Left cardiac atrium (tissue), 4 donors: ENCODE measurements at regions not wholly inside any gene's neighbourhood (a gene's known extent, or its start where the extent isn't known, plus 50 kb on each side); places are given as distances from the start of the nearest gene placed in this dataset.

Source experiments
- ATAC-seq, 2 donors: fragments of 200-7000 bp; cut with Tn5 transposase; one replicate each; pipeline ENCODE4 v1.9.1; 2020; ENCODE audit warnings: mild to moderate bottlenecking in 2 of 2, moderate library complexity in 2 of 2
- DNase-seq: peaks from one replicate; pipeline ENCODE4 v3.0.0-alpha.2; 2020
- intact Hi-C, 2 donors: fragments of 100-400 bp; cut with DNase I; formaldehyde crosslinking; loops; one replicate each; pipeline versions ENCODE4 v1.14.1 to v1.15.1; 2022 to 2023
- donor health status: DM: no; HTN: yes; CAD: no.
- donor health status: DM: no; HTN: yes; CAD: no; lungs with severe emphysema.
- donor health status: DM: yes; HTN: yes; CAD: no.
- donor health status: Dilated cardiomyopathy.

DNA sequence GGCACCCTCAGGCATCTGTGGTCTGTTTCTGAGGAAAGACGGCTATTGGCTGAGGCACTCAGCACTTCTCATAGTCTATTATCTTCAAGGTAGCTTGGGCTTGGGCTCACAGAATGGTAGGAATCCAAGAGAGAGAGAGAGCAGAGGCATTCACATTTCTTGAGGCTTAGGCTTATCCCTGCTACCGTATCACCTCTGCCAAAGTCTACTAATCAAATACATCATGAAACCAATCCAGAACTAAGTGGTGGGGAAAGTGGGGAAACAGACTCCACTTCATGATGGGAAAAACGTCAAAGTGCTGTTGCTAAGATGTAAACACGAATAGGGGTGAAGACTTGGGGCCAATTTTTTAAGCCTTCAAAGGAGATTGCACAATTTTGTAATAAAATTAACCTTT lies 271.1 kb upstream of the SEMA3D start:
- no peak for DNase-seq

DNA sequence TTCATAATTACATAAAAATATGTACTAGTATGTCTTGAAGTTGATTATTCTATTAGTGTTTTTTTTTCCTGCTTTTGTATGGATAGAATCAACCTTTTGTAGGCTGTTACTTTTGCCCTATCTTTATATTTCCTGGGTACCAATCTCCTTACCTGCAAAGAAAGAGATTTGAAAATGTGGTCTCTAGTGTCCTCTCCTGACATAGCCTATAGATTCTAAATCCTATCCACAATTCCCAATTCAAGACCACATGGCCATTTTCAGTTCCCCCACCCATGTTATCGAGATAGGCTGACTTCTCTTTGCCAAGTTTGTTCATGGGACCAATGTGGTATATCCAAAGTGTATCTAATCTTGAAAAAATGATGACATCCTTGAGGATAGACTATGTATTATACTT lies 269.4 kb upstream of the SEMA3D start:
- intact Hi-C loops = no loop called here
- DNase-seq (no peak), ATAC-seq (no peak)

More for the DNA sequence above, 271.1 kb upstream of the SEMA3D start:
- no peak for ATAC-seq
- intact Hi-C loops = no loop called here

DNA sequence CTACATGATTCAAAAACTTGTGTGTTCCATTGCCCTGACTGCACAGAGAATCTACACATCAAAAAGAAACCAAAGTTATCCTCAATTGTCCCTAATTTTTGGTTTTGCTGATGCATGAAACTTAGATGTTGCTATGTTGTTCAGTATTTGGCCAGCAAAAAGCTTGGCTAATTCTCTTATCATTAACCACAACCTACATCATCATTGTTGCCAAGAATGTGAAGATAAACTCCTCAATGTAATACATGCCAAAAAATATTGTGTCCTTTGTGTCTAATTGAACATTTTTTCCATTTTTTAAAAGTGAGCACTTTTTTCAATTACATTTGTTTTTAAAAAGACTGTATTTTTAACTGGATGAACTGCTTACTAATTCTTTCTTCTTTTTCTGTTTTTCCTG lies 268.0 kb upstream of the SEMA3D start:
- intact Hi-C loops = no loop called here
- ATAC-seq = peak in 1 of 2 donors; percentile 44
- DNase-seq = no peak

DNA sequence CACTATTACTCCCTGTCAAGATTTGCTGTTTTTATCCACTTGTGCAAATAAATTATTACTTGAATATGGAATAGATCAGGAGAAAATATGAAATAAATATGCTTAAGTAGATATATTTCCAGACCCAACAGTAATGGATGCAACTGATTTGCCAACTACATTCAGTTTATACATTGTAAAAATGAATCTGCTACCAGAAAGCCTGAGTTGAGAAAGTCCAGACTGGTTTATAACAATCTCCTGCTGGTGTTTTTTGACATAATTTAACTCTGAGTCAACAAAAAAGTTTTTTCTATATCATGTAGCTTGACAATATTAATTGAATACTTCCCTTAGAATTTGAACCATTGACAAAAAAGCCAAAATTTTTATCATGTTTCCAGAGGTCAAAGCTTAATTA lies 265.8 kb upstream of the SEMA3D start:
- intact Hi-C loops = no loop called here
- ATAC-seq (no peak), DNase-seq (no peak)

DNA sequence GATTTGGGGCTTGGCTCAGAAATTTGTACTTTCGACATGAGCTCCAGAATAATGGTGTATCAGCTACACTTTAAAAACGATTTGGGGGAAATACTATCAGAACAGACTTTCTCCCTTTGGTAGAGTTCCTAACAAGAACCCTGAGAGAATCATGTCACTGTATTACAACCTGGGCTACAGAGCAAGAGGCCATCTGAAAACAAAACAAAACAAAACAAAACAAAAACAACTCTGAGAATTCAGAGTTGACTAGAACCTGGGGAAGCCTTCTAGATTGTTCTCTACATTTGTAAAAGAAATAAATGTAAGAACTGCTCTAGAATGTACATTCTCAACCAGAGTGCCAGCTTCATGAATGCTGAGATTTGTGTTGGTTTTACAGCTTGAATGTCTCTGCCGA lies 262.6 kb upstream of the SEMA3D start:
- no peak for DNase-seq
- no peak for ATAC-seq
- intact Hi-C loops = no loop called here

DNA sequence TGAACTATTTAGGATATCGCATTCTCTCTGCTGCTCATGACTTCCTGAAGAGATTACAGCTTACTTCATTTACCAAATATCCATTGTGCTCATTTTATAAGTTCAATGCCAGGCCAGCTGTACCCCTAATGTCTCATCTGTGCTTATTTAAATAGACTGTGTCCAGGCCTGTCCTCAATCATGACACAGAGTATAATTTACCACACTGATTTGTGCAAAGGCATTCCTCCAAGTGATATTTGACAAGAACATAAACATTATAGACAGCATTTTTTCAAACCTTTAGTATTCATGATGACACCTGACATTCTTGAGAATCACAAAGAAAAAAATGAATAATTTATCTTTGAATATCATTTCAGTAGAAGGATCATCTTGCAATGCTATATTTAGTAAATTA lies 260.1 kb upstream of the SEMA3D start:
- ATAC-seq = no peak
- intact Hi-C loops = no loop called here

DNA sequence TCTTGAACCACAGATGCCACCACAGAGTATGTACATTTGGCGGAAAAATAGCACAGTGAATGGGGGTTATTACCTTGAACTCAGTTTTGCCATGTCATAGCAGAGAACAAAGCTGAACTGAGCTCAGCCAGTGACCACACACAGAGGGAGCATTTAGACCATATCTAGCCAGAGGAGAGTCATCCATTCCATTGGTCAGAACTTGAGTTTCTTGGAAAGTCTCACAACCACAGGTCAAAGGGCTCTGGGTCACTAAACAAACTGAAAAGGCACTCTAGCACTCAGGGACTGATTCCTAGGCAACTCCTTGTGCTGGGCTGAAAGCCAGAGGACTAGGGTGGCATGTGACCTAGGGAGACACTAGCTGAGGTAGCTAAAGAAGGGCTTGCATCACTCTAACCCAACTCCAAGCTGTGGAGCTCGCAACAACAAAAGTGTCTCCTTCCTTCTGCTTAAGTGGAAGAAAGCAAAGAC lies 239.7 kb upstream of the SEMA3D start:
- intact Hi-C loops = no loop called here

More for the DNA sequence above, 260.1 kb upstream of the SEMA3D start:
- no peak for DNase-seq

DNA sequence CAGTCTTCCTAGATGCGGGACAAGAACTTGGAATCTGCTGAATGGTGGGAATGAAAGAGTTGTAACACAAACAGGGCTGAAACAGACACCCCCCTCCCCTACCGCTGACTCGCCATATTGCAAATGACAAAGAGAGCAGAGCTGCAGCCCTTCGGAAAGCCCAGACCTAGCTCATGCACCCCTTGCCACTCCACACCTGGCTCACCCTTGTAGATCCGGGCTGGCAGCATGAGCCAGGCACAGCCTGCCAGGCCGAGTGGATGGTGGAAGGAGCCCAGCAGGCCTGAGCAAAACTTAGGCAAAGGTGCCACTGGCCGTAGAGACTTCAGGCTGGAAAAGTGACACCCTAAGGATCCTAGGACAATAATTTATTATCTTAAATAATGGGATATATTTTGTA lies 237.4 kb upstream of the SEMA3D start:
- DNase-seq = no peak

More for the DNA sequence above, 239.7 kb upstream of the SEMA3D start:
- no peak for DNase-seq
- no peak for ATAC-seq

DNA sequence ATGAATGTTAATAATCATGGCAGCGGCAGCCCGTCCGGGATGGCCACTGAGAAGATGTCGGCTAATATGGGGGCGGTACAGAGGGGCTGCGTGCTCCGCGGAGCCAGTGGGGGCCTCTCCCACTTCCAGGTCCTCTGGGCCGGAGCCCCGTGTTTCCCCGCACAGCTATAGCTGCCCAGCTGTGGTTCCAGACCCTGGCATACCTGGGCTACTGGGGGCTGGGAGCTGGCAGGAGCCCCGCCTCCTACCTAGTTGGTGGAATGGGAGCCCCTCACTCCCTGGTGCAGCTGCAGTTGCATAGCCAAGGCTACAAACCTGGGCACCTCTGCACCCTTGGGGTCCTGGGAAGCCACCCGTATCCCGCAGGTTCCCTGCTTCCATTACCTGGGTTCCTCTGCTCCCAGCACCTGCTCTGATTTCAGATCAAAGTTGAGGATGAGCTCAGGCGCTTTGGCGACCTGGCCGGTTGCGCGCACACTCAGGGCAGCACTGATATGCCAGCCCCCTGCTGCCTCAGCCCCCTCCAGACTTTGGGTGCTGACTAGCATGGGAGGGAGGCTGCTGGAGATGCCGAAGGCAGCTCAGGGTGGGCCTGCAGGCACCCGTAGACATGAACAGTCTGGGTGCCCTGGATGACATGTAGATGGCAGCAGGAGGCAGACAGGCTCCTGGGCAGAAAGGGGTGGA lies 236.5 kb upstream of the SEMA3D start:
- intact Hi-C loops = no loop called here
- DNase-seq (no peak), ATAC-seq (no peak)

More for the DNA sequence above, 237.4 kb upstream of the SEMA3D start:
- intact Hi-C loops = no loop called here
- no peak for ATAC-seq

DNA sequence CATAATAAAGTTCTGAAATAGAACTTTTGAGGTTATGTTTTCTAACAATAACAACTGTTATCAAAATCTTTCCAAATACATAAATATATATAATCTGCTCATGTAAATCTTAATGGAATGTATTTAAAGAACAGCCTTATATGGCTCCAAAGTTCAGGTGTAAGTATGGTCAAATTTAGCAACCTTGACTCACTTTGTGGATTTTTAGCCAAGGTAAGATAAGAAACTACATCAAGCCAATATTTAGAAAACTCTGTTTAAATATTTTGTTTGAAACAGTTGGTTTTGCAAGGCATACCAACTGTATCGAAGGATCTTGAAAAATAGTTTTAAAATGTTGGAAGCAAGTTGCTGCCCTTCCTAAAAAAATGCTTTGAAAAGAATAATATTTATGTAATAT lies 228.9 kb upstream of the SEMA3D start:
- ATAC-seq = no peak
- intact Hi-C loops = no loop called here

DNA sequence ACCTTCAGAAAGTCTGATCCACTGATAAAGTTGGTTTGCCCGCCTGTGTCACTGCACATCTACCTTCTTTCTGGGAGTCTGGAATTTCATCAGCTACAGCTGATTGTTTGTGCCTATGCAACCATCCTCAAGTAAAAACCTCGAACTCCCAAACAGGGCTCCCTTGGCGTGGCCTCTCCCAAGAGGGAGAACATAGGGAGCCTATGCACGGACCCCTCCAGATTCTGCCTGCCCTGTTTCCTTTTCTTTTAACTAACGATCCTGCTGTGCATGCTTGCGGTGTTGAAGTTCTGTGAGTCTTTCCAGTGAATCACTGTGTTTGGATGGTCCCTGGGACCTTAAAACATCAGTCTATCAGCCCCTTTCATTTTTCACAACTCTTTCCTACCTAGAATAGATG lies 226.9 kb upstream of the SEMA3D start:
- intact Hi-C loops = no loop called here
- no peak for ATAC-seq

More for the DNA sequence above, 228.9 kb upstream of the SEMA3D start:
- no peak for DNase-seq

DNA sequence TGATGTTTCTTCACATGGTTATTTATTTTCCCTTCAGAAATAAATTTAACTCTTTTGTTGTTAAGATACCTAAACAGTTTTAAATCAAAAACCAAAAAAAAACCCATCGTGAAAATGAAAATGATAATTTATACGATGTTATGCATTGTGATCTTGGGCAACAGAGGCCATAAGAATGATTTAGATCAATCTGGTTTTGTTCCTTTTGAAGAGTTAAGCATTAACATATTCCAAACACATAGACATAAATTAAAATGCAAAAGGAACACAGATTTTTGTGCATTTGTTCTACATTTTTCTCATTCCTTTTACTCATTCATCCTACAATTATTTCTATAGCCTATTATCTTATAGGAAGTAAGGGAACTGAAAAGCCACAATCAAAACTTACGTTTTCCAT lies 226.1 kb upstream of the SEMA3D start:
- ATAC-seq (no peak), DNase-seq (no peak)
- intact Hi-C loops = no loop called here

More for the DNA sequence above, 226.9 kb upstream of the SEMA3D start:
- DNase-seq = no peak

DNA sequence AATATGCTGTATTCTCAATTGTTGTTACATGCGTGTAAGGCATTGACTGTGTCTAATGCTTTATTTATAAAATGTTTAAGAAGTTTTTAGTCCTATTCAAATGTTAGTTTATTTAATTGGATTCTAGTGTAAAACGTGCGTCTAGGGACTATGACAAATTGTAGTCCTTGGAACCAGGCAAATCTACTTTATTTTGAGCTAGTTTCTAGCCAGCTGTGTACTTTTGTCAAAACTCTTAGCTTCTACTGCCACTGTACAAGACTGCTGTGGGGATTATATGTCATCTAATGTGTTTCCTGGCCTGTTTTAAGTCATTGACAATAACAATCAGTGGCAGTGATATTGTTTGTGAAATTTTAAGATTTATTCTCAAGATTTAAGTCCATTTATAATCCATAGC lies 220.5 kb upstream of the SEMA3D start:
- intact Hi-C loops = no loop called here
- DNase-seq (no peak), ATAC-seq (no peak)

DNA sequence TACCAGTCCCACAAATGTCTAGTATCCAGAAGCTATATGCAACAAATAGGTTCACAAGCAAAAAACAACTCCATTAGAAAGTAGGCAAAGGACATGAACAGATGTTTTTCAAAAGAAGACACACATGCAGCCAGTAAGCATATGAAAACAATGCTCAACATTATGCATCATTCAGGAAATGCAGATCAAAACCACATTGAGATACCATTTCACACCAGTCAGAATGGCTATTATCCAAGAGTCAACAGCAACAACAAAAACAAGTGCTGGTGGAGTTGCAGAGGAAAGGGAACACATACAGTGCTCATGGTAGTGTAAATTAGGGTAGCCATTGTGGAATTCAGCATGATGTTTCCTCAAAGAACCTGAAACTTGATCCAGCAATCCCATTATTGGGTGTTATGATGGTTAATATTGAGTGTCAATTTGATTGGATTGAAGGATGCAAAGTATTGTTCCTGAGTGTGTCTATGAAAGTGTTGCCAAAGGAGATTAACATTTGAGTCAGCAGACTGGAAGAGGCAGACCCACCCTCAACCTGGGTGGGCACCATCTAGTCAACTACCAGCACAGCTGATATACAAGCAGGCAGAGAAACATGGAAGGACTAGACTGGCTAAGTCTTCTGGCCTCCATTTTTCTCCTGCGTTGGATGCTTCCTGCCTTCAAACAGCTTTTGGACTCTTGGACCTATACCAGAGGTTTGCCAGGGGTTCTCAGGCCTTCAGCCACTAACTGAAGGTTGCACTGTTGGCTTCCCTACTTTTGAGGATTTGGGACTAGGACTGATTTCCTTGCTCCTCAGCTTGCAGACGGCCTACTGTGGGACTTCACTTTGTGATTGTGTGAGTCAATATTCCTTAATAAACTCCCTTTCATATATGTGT lies 218.4 kb upstream of the SEMA3D start:
- DNase-seq (no peak), ATAC-seq (no peak)
- intact Hi-C loops = no loop called here

DNA sequence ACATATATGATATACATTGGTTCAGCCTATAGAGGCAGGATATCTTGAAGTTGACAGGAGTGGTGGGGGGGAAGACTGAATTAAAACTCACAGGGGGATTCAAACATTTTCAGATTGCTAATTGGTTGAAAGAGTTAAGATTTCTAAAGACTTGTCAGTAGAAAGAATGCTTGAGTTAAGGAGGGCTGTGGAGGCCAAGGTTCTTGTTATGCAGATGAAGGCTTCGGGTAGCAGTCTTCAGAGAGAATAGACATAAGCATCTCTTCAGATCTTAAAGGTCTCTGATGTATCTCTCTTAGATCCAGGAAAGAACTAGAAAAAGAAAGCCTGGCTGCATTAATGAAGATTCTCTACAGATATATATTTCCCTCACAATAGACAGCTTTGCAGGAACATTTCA lies 209.8 kb upstream of the SEMA3D start:
- DNase-seq (no peak), ATAC-seq (no peak)
- intact Hi-C loops = no loop called here

DNA sequence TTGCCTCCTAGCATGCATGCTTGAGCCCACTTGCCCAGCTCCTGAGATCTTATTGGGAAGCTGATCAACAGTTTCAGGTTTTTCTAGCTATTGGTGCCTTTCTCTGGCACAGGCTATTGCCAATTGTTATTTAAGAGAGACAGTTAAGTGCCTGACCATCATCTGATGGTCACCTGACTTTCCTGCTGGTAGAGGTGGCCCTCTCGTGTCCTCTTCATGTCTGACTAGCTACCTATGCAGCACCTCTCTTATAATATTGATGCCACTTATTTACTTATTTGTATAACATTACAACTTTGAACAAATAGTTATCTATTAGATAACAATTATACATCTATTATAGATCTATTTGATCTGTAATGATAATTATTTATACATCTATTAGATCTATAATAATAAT lies 205.9 kb upstream of the SEMA3D start:
- intact Hi-C loops = no loop called here
- DNase-seq (no peak), ATAC-seq (no peak)

DNA sequence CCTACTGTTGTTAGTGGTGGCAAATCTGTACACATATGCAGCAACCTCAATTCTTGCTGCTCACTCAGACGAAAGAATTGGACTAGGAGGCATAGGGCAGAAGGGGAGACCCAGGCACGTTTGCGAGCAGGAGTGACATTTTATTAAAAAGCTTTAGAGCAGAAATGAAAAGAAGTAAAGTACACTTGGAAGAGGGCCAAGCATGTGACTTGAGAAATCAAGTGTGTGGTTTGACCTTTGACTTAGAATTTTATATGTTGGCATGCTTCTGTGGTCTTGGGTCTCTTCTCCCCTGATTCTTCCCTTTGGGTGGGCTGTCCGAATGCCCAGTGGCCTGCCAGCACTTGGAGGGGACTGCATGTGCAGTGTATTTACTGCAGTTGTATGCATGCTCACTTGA lies 205.5 kb upstream of the SEMA3D start:
- ATAC-seq (no peak), DNase-seq (no peak)
- intact Hi-C loops = no loop called here

DNA sequence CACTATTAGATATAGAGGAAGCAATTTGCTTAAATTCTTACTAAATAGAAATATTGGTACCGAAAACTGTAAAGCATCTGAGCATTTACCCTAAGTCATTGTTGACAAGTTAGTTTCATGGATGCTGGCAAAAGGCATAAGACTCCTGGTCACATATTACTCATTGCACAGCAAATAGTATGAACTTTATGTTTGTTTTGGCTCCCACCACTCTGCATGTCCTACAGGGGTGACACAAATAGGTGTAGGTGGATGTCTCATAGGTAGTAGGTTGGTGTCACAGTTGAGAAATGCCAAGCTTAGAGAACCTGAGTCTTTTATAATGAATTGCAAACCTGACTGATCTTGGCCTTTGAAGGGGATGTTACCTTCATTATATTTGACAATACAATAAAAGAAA lies 199.6 kb upstream of the SEMA3D start:
- intact Hi-C loops = no loop called here
- ATAC-seq (no peak), DNase-seq (no peak)

DNA sequence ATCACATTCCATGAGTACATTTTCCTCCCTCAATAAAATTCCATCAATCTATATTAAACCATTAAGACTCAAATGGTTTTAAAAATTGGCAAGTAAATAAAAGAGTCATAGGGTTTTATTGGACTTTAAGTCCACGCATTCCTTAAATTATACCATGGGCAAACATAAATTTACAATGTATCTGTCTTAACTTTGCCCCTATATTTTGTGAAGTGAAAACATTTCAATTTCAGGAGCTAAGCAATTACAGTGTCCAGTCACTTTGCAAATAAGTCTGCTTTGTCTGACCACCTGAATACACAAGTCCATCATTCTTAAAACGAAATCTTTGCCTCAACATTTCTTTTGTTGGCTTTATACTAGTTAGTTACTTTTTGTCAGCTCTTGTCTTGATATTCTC lies 197.5 kb upstream of the SEMA3D start:
- no peak for DNase-seq
- ATAC-seq = no peak
- intact Hi-C loops = no loop called here

DNA sequence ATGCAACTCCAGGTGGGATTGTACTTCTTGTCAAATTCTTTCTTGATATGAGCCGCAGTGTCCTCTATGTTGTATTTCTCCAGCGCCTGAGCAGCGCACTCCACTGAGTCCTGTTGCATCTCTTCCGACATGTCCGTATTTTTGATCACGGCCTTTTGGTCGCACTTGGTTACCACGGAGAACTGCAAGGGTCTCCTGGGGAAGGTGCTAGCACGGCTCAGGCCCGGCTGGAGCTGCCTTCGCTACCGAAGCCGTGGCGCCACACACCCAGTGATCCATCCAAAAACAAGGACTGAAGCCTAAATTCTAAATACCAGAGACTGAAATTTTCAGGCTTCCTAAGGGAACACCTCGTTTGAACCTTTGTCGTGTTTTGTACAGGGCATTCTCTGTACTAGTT lies 194.4 kb upstream of the SEMA3D start:
- ATAC-seq (no peak), DNase-seq (no peak)
- intact Hi-C loops = no loop called here

DNA sequence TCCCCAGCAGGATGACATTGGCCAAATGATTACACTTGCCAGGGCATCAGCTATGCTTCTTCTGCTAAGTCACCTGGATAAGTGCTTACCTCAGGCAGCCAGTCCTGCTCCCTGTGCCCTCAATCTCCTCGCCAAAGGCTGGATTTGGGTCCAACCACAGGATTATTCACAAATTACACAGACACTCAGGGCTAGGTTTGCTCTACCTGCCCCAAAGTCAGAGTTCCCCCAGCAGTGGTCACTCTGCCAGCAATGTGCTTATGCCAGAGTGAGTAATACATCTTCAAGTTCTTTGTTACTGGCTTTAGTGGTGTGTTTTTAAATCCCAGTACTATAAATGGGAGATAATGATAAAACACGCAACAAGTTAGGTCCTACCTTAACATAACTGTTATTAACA lies 189.7 kb upstream of the SEMA3D start:
- DNase-seq = no peak
- intact Hi-C loops = no loop called here
- no peak for ATAC-seq
